ENCODE measurements at regions not wholly inside any gene's neighbourhood (a gene's known extent, or its start where the extent isn't known, plus 50 kb on each side); places are given as distances from the start of the nearest gene placed in this dataset.

GRCh38 chr5:101664071-101664791 lies 631.9 kb downstream of the SLCO4C1 start:
- no peak for DNase-seq (ENCODE audit: low read depth in 1 of 2, low spot score in 1 of 2)
- no peak overlapping the region for H3K27ac ChIP-seq (replicated peaks)
- H3K4me3 ChIP-seq (replicated peaks; ENCODE audit: insufficient read depth, low read length) = no peak overlapping the region
- no peaks in the 10 kb centered on the region for H3K27me3 ChIP-seq (ENCODE audit: insufficient read depth, poor library complexity, severe bottlenecking)
- TF ChIP-seq REST (IDR thresholded peaks at IDR 0.05; ENCODE audit: insufficient replicate concordance, low read depth) (no peak), POLR2AphosphoS5 (IDR thresholded peaks at IDR 0.05; ENCODE audit: low read depth) (no peak), GABPA (IDR thresholded peaks at IDR 0.05; ENCODE audit: low read depth) (no peak), SPI1 (IDR thresholded peaks at IDR 0.05; ENCODE audit: borderline replicate concordance, low read depth) (no peak)
- TF ChIP-seq, protein P1, sequence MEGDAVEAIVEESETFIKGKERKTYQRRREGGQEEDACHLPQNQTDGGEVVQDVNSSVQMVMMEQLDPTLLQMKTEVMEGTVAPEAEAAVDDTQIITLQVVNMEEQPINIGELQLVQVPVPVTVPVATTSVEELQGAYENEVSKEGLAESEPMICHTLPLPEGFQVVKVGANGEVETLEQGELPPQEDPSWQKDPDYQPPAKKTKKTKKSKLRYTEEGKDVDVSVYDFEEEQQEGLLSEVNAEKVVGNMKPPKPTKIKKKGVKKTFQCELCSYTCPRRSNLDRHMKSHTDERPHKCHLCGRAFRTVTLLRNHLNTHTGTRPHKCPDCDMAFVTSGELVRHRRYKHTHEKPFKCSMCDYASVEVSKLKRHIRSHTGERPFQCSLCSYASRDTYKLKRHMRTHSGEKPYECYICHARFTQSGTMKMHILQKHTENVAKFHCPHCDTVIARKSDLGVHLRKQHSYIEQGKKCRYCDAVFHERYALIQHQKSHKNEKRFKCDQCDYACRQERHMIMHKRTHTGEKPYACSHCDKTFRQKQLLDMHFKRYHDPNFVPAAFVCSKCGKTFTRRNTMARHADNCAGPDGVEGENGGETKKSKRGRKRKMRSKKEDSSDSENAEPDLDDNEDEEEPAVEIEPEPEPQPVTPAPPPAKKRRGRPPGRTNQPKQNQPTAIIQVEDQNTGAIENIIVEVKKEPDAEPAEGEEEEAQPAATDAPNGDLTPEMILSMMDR (IDR thresholded peaks at IDR 0.05; ENCODE audit: insufficient read depth, low read length) = no peak

DNA sequence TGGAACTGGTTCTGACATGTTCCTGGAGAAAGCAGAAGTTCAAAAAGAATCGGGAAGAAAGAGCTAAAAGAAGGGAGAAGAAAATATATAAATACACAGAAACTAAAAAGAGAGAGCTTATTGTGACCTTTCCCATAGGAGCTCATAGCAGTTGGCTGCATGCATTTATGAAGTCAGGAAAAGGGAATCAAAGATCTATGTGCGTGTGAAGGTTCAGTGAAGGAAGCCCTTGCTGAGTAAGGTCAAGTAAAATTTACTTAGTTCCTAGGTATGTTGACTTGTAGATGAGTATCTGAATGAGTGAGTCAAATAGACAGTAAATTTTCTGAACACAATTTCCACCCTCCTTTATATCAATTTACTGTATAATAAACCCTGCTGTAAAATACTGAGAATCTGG lies 632.5 kb downstream of the SLCO4C1 start:
- no peak for DNase-seq (ENCODE audit: low read depth in 1 of 2, low spot score in 1 of 2)
- no peak overlapping the region for H3K27ac ChIP-seq (replicated peaks)
- no peak for TF ChIP-seq REST (IDR thresholded peaks at IDR 0.05; ENCODE audit: insufficient replicate concordance, low read depth)
- TF ChIP-seq POLR2AphosphoS5 (IDR thresholded peaks at IDR 0.05; ENCODE audit: low read depth) = no peak
- TF ChIP-seq SPI1 (IDR thresholded peaks at IDR 0.05; ENCODE audit: borderline replicate concordance, low read depth) = no peak
- no peak for TF ChIP-seq GABPA (IDR thresholded peaks at IDR 0.05; ENCODE audit: low read depth)
- TF ChIP-seq, protein P1 (IDR thresholded peaks at IDR 0.05; ENCODE audit: insufficient read depth, low read length) = no peak
- H3K27me3 ChIP-seq (ENCODE audit: insufficient read depth, poor library complexity, severe bottlenecking) = no peaks in the 10 kb centered on the region
- no peak overlapping the region for H3K4me3 ChIP-seq (replicated peaks; ENCODE audit: insufficient read depth, low read length)

DNA sequence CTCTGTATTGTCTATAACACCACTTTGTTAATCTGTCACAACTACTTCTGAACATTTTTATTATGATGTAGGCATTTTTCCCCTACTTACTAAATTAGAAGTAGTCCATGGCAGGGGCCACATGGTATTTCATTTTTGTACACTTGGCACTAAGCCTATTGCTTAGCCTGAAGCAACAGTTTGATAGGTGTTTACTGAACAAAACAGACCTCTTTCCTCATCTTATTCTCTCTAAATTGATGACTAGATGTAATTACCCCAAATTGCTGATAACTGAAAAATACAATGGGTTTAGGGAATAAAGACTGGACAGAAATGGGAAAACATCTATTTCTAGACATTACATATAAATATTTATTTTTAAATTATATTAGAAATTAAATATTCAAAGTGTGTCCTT lies 633.8 kb downstream of the SLCO4C1 start:
- no peak overlapping the region for H3K4me3 ChIP-seq (replicated peaks; ENCODE audit: insufficient read depth, low read length)
- H3K27ac ChIP-seq (replicated peaks) = no peak overlapping the region
- DNase-seq (ENCODE audit: low read depth in 1 of 2, low spot score in 1 of 2) = no peak
- H3K27me3 ChIP-seq (ENCODE audit: insufficient read depth, poor library complexity, severe bottlenecking) = no peaks in the 10 kb centered on the region
- TF ChIP-seq POLR2AphosphoS5 (IDR thresholded peaks at IDR 0.05; ENCODE audit: low read depth) (no peak), SPI1 (IDR thresholded peaks at IDR 0.05; ENCODE audit: borderline replicate concordance, low read depth) (no peak), GABPA (IDR thresholded peaks at IDR 0.05; ENCODE audit: low read depth) (no peak), REST (IDR thresholded peaks at IDR 0.05; ENCODE audit: insufficient replicate concordance, low read depth) (no peak)
- TF ChIP-seq, protein P1 (IDR thresholded peaks at IDR 0.05; ENCODE audit: insufficient read depth, low read length) = no peak
